ENCODE measurements at regions not wholly inside any gene's neighbourhood (a gene's known extent, or its start where the extent isn't known, plus 50 kb on each side); places are given as distances from the start of the nearest gene placed in this dataset.

DNA sequence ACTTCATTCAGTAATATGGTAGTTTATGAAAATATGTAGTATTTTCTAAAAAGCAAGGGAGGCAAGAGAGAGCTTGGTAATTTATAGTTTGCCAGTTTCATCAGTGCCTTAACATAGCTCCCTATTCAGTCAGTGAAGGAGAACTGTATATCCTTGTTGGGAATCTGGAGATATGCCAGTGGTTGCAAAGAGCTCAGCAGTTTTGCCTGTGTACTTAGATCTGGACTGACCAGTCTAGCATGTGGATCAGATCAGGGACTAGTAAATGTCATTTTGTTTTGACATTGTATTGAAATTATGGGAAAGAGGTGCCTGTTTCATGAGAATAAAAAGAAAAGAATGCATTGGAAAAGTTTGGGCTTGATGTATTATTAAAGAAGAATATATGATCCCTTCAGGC is 88.6 kb downstream of the ZIC3 start:
- TF ChIP-seq, protein P1, sequence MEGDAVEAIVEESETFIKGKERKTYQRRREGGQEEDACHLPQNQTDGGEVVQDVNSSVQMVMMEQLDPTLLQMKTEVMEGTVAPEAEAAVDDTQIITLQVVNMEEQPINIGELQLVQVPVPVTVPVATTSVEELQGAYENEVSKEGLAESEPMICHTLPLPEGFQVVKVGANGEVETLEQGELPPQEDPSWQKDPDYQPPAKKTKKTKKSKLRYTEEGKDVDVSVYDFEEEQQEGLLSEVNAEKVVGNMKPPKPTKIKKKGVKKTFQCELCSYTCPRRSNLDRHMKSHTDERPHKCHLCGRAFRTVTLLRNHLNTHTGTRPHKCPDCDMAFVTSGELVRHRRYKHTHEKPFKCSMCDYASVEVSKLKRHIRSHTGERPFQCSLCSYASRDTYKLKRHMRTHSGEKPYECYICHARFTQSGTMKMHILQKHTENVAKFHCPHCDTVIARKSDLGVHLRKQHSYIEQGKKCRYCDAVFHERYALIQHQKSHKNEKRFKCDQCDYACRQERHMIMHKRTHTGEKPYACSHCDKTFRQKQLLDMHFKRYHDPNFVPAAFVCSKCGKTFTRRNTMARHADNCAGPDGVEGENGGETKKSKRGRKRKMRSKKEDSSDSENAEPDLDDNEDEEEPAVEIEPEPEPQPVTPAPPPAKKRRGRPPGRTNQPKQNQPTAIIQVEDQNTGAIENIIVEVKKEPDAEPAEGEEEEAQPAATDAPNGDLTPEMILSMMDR (conservative IDR thresholded peaks at IDR 0.05) = no peak
- TF ChIP-seq EZH2 (IDR thresholded peaks at IDR 0.05; ENCODE audit: low read depth) = no peak

All from PC-9 (cell line).